Endothelial cell (in vitro differentiated cells): ENCODE measurements at regions not wholly inside any gene's neighbourhood (a gene's known extent, or its start where the extent isn't known, plus 50 kb on each side); places are given as distances from the start of the nearest gene placed in this dataset.

Source experiments
- DNase-seq: peaks from one replicate; pipeline ENCODE4 v3.0.0; 2021; ENCODE audit warnings: low spot score
- H3K27ac Mint-ChIP-seq: one replicate; pipeline ENCODE4 v1.8.0; 2021; ENCODE audit warnings: mixed read lengths, inconsistent platforms; ENCODE audit not compliant: unreplicated experiment
- H3K27me3 Mint-ChIP-seq: one replicate; pipeline ENCODE4 v1.8.0; 2021; ENCODE audit warnings: mild to moderate bottlenecking, moderate library complexity, mixed read lengths, inconsistent platforms; ENCODE audit not compliant: unreplicated experiment
- H3K36me3 Mint-ChIP-seq: one replicate; pipeline ENCODE4 v1.8.0; 2021; ENCODE audit warnings: mild to moderate bottlenecking, low read depth, mixed read lengths, inconsistent platforms; ENCODE audit not compliant: unreplicated experiment
- H3K4me1 Mint-ChIP-seq: one replicate; pipeline ENCODE4 v1.8.0; 2021; ENCODE audit warnings: mild to moderate bottlenecking, mixed read lengths, inconsistent platforms; ENCODE audit not compliant: unreplicated experiment
- H3K4me3 Mint-ChIP-seq: one replicate; pipeline ENCODE4 v1.8.0; 2021; ENCODE audit warnings: mild to moderate bottlenecking, mixed read lengths, inconsistent platforms; ENCODE audit not compliant: unreplicated experiment
- H3K9me3 Mint-ChIP-seq: one replicate; pipeline ENCODE4 v1.8.0; 2021; ENCODE audit warnings: mixed read lengths, inconsistent platforms; ENCODE audit not compliant: unreplicated experiment
- CTCF ChIP-seq: fragments of 200-600 bp; sonication (generic); IDR thresholded peaks from one replicate; pipeline ENCODE4 v1.5.0; 2021; ENCODE audit warnings: antibody characterized with exemption; ENCODE audit not compliant: unreplicated experiment

- no peak for TF ChIP-seq CTCF
- Mint-ChIP-seq H3K4me3 (no peak overlapping the region), H3K27me3 (peaks cover 3% of the 10 kb centered on the region), H3K9me3 (no peaks in the 10 kb centered on the region), H3K27ac (no peak overlapping the region), H3K36me3 (no peaks in the 10 kb centered on the region), H3K4me1 (peaks cover 2% of the 10 kb centered on the region)
- peak; percentile 26 for DNase-seq
These were observed 152.8 kb upstream of the NTM start for GRCh38 chr11:131217313-131218310.

- H3K4me1 Mint-ChIP-seq: peaks cover 2% of the 10 kb centered on the region
- DNase-seq: no peak
These were observed 151.9 kb upstream of the NTM start for GRCh38 chr11:131218542-131218941.

GRCh38 chr11:131219646-131220045, 150.8 kb upstream of the NTM start:
- H3K36me3 Mint-ChIP-seq: no peaks in the 10 kb centered on the region
- DNase-seq: no peak
- TF ChIP-seq CTCF: no peak
- H3K27me3 Mint-ChIP-seq: peaks cover 3% of the 10 kb centered on the region
- peaks cover 2% of the 10 kb centered on the region for H3K4me1 Mint-ChIP-seq
- H3K4me3 Mint-ChIP-seq: no peak overlapping the region
- no peak overlapping the region for H3K27ac Mint-ChIP-seq
- no peaks in the 10 kb centered on the region for H3K9me3 Mint-ChIP-seq

More at GRCh38 chr11:131218542-131218941, 151.9 kb upstream of the NTM start:
- Mint-ChIP-seq H3K27me3 (peaks cover 3% of the 10 kb centered on the region), H3K27ac (no peak overlapping the region), H3K4me3 (no peak overlapping the region), H3K9me3 (no peaks in the 10 kb centered on the region), H3K36me3 (no peaks in the 10 kb centered on the region)
- TF ChIP-seq CTCF: no peak

- TF ChIP-seq CTCF: no peak
- no peak for DNase-seq
- H3K36me3 Mint-ChIP-seq: no peaks in the 10 kb centered on the region
- no peaks in the 10 kb centered on the region for H3K4me1 Mint-ChIP-seq
- no peaks in the 10 kb centered on the region for H3K9me3 Mint-ChIP-seq
- H3K4me3 Mint-ChIP-seq: no peak overlapping the region
- H3K27me3 Mint-ChIP-seq: peaks cover under 1% of the 10 kb centered on the region
- no peak overlapping the region for H3K27ac Mint-ChIP-seq
These were observed 147.0 kb upstream of the NTM start for GRCh38 chr11:131223198-131223991.

- Mint-ChIP-seq H3K36me3 (no peaks in the 10 kb centered on the region), H3K27ac (no peak overlapping the region), H3K9me3 (no peaks in the 10 kb centered on the region), H3K27me3 (no peaks in the 10 kb centered on the region), H3K4me1 (no peaks in the 10 kb centered on the region), H3K4me3 (no peak overlapping the region)
- TF ChIP-seq CTCF: no peak
- no peak for DNase-seq
These were observed 142.0 kb upstream of the NTM start for GRCh38 chr11:131228378-131228777.
